ENCODE measurements at regions not wholly inside any gene's neighbourhood (a gene's known extent, or its start where the extent isn't known, plus 50 kb on each side); places are given as distances from the start of the nearest gene placed in this dataset.

DNA sequence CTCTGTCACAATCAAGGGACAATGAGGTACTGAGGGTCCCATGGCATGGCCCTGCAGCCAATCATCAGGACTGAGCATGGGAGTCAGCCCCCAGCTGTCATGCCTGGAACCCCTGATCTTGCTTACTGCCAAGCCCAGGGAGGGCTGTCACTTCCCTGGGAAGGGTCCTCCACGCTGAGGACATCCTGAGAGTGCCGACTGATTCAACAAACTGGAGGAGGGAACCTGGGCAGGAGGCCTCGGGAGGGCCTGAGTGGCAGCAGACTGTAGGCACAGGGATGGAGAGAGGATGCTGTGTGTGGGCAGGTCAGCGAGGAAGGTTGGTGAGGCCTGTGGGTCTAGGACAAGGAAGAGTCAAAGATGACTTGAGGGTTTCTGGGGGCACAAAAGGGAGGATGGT lies 154.3 kb downstream of the ZNF248 start:
- TF ChIP-seq, protein P1, sequence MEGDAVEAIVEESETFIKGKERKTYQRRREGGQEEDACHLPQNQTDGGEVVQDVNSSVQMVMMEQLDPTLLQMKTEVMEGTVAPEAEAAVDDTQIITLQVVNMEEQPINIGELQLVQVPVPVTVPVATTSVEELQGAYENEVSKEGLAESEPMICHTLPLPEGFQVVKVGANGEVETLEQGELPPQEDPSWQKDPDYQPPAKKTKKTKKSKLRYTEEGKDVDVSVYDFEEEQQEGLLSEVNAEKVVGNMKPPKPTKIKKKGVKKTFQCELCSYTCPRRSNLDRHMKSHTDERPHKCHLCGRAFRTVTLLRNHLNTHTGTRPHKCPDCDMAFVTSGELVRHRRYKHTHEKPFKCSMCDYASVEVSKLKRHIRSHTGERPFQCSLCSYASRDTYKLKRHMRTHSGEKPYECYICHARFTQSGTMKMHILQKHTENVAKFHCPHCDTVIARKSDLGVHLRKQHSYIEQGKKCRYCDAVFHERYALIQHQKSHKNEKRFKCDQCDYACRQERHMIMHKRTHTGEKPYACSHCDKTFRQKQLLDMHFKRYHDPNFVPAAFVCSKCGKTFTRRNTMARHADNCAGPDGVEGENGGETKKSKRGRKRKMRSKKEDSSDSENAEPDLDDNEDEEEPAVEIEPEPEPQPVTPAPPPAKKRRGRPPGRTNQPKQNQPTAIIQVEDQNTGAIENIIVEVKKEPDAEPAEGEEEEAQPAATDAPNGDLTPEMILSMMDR (IDR thresholded peaks at IDR 0.05): no peak

DNA sequence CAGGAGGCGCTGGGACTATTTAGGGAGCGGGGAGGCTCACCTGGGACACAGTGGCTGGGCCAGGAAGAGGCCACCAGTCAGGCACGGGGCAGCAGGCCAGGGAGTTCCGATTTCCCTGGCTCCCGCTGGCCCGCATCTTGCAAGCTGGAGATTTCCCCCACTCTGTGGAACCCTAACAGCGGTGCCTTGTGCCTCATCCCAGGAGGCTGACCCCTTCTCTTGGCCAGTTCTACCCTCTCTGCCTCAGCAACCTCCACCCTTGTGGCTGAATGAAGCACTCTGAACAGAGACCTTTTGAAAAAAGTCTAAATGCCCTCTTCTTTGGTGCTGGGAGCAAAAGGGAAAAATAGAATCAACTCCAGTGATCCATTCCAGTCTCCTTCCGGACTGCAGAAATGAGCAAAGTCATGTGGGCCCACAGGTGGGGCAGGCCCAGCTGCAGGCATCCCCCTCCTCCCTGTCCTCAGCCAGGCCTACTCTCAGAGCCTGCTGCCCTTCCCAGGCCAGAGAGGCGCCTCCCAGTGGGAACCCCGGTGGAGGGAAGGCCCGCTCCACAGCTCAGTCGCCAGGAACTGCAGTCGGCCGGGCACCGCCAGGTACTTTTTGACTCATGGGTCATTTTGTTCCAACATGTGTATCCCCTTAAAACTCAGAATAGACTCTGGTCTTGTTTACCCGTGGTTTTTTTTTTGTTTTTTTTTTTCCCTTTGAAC lies 155.5 kb downstream of the ZNF248 start:
- TF ChIP-seq, protein P1 (IDR thresholded peaks at IDR 0.05): no peak

DNA sequence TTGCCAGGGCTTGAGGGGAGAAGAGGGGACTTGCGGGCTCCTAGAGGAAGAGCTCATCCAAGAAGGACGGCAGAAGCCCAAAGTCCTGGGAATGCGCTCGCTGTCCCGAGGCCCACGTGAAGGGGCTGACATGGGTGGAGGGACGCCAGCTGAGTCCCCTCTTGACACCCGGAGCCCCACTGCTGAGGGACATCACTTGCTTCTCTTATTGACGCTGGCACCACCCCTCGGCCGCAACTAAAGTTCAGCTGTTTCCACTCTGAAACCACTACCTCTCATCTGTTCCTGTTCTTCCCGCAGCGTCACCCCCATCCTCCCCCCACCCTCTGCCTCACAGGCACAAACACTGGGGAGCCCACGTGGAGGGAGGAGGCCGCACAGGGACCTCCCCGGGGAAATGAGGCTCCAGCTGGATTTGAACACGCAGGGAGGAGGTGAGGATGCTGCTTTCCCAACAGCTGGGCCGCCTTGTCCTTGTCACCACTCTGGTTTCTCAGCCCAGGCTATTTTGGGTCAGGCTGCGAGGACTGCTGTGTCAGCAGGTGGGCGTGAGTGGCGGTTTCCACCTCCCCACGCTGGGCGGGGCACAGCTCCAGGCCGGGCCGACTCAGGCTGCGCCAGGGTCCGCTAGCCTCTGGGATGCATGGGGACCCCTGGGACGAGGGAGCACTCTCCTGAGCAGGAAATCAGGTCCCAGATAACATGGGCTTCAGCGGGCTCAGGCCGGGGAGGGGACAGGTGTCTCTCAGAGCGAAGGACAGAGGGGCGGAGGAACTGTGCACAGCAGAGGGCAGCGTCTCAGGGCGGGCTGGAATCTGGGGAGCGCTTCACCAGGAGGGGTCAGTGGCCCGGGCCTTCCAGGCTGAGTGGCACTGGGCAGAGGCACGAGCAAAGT lies 156.3 kb downstream of the ZNF248 start:
- TF ChIP-seq, protein P1 (IDR thresholded peaks at IDR 0.05): no peak

DNA sequence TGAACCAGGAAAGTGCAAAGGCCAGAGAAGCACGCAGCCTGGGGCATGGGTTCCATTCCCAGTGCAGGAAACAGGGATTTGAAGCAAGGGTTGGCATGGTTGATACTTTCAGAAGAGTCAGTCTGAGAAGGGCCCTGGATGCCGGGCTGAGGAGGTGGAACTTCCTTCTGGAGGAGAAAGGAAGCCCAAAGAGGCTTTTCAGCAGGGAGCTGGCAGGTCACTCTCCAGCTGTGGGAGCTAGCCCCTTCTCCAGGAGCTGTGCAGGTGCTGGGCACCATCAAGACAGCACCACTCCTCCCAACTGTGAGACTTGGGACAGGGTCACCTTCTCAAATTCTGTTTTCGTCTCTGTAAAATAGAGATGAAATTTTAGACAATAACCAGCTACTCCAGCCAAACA lies 169.8 kb downstream of the ZNF248 start:
- TF ChIP-seq, protein P1 (IDR thresholded peaks at IDR 0.05): no peak

DNA sequence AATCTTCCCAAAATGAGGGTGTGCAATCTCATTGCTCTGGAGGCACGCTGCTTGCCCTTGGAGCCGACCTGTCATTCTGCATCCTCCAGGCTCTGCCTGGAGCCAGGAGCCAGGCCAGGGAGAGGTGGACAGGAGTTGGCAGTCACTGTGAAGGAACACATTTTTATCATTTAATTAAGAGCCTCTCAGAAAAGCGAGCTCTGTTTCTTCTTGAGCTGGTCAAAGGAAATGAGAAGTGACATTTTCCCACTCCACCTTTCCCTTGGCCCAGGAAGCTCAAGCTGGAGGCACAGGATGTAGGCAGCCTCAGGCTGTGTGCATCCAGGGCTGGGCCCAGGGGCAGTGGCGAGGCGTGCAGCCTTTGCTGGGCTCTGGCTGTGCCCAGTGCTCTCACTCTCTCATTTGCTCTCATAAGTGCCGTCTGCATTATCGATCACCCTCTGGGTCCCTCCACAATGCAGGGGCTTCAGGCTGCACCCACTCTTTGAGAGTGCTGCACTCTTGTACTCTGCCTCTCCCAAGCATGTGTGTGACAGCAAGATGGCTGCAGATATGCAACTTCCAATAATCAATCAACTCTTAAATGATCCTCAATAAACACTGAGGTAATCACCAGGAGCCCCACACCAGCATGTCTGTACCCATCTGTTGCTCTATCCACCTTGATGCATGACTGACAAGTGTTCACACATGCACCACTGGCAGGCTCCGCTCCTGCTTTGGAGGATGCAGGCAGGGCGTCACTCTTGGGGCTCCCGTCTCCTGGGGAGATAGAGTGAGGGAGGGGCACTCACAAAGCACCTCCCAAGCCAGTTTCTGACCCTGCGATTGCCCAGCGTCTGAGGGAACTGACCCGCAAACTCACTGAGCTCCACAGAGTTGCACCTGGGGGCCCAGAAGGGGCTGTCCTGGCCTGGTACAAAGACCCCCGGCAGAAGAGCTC lies 171.4 kb downstream of the ZNF248 start:
- TF ChIP-seq, protein P1 (IDR thresholded peaks at IDR 0.05): no peak

DNA sequence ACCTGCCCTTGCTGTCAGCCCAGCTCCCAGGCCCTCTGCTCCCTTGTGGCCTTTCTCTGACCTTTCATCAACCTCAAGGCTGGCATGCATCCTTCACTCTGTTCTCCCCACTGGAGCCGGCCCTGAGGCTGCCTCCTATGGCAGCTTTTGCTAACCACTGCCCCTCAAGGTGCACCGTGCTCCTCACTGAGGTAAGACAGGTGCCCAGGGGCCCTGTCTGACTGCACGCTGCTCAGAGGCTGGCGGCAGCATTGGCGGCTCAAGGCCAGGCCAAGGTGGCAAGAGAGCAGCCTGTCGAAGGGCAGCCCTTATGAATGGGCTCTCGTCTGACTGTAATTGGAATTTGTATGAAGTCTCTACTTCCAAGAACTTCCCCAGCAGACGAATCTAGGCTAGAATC lies 172.6 kb downstream of the ZNF248 start:
- TF ChIP-seq, protein P1 (IDR thresholded peaks at IDR 0.05): no peak

DNA sequence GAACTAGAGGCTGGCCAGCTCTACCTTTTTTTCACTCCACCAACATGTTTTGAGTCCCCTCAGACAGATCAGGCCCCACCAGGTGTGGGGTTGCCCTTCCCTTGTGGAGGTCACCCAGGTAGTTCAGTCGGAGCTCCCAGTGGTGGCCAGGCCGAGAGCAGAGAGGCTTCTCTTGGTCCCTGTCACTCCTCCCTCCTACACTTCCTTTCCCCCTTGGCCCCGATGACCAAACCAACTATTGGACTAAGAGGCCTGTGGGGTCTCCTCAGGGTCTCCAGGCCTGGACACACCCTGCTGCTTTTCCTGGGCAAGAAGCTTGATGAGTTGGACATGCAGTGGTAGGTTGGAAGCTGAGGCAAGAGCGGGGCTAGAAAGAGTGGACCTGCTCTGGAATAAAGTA lies 174.8 kb downstream of the ZNF248 start:
- TF ChIP-seq, protein P1 (IDR thresholded peaks at IDR 0.05): no peak

All from LNCAP (cell line).